ENCODE measurements at regions not wholly inside any gene's neighbourhood (a gene's known extent, or its start where the extent isn't known, plus 50 kb on each side); places are given as distances from the start of the nearest gene placed in this dataset.

DNA sequence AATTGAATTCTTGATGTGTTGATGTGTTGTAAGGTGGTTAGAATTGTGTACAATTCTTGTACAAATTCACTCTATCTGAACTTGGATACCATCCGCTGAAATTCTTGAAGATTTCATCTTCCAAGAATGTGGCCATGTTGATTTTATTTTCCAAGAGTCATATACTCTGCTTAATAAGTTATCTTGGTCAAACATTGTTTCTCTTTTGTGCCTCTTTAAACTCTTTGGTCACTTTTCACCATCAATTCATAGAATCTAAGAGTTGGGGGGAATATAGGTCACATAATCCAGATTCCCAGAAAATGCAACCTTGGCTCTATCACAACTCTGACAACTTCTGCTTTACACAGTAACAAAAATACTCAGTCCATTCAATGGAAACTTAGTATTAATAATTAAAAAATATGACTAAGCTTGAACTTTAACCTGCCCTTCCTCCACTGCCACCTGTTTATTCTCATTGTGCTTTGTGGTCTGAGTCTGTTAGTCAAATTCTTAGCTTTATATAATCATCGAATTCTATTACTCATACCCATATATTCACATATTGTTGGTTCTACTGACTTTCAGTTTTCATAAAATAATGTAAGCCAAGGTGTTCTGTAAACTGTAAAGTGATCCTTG is 373.2 kb downstream of the LMO7 start:
- no peak for TF ChIP-seq EZH2 (IDR thresholded peaks at IDR 0.05; ENCODE audit: insufficient read depth, low read length)
- TF ChIP-seq, protein P1, sequence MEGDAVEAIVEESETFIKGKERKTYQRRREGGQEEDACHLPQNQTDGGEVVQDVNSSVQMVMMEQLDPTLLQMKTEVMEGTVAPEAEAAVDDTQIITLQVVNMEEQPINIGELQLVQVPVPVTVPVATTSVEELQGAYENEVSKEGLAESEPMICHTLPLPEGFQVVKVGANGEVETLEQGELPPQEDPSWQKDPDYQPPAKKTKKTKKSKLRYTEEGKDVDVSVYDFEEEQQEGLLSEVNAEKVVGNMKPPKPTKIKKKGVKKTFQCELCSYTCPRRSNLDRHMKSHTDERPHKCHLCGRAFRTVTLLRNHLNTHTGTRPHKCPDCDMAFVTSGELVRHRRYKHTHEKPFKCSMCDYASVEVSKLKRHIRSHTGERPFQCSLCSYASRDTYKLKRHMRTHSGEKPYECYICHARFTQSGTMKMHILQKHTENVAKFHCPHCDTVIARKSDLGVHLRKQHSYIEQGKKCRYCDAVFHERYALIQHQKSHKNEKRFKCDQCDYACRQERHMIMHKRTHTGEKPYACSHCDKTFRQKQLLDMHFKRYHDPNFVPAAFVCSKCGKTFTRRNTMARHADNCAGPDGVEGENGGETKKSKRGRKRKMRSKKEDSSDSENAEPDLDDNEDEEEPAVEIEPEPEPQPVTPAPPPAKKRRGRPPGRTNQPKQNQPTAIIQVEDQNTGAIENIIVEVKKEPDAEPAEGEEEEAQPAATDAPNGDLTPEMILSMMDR (IDR thresholded peaks at IDR 0.05; ENCODE audit: insufficient read depth, low read depth, low read length): no peak
